HG03064 (cell line): ENCODE measurements at regions not wholly inside any gene's neighbourhood (a gene's known extent, or its start where the extent isn't known, plus 50 kb on each side); places are given as distances from the start of the nearest gene placed in this dataset.
"Not testable (repeated sequence)": the region's sequence is repeated elsewhere in the genome, so short reads cannot be mapped to it uniquely, and the experiment has no call there.

Source experiments
- ATAC-seq: cut with Tn5 transposase; IDR thresholded peaks from one replicate; pipeline ENCODE4 v1.9.1; 2021; ENCODE audit warnings: low read depth; ENCODE audit not compliant: unreplicated experiment

DNA sequence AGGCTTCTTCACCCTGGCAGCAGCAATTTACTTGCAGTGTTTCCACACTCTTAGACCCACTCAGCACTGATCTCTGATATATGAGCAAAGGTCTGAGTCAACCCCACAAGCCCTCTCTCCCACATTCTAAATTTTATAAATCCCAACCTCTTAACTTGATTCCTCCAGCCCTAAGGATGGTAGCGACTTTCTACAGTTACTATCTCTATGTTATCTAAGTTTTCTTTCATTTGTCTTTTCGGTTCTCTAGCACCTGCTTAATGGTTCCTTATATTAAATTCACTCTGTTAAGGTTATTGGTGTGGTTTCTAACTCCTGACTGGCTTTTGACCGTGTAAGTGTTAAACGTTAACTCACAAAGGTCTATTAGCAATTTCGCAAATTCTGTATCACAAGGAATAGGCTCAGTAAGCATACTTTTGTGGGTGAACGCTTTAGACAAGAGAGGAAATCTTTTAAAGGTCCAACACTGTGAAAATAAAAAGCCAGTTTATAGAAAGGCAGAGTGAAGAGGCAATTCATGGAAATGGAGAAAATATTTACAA, 99.3 kb downstream of the DLEU7 start:
- ATAC-seq: no peak

DNA sequence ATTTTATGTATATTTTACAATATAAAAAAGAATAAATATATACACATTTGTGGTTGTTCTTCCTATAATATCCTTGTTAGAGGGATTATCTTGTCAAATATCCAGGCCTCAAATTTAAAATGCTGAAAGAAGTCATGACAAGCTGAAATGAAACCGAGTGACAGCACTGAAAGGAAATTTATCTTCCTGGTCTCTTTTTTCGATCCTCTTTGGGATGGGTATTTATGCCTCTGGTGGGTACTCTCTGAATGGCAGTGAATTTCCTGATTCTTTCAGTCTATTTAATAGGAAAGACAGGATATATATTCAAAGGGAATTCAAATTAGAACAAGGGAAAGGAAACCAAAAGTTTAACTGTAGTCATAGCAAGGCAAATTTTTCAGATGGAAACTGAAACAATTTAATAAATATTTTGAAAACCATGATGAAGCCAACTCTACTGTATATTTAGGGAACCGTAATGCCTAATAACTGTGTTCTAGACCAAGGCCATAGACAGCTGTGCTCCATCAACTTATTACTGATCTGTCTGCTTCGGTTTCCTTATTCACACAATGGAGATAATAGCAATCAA, 97.9 kb downstream of the DLEU7 start:
- no peak for ATAC-seq

DNA sequence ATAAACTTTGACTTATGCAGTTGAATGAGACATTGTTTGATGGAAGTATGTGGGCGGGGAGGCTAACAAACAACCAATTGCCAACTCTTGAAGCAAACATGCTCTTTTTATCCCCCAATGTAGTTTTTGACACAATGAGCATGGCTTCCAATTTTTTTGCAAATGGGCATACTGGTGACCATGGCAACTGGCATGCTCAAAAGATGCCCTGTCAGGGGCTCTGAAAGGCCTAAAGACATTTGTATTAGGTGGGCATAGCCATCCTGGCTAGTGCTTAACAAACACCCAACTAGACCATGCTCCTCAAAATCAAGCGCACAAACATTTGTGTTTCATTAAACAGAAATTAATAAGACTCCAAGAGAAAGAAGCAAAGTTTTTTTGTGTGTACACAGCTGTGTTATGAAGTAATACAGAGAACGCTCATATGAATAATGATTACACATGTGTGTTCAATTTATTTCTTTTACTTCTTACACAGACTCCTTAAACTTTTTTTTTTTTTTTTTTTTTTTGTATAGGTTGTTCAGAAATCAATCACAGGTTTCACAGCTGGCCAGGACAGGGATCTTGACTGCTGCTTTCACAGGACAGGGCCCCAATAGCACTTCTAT, 95.6 kb downstream of the DLEU7 start:
- ATAC-seq: no peak

DNA sequence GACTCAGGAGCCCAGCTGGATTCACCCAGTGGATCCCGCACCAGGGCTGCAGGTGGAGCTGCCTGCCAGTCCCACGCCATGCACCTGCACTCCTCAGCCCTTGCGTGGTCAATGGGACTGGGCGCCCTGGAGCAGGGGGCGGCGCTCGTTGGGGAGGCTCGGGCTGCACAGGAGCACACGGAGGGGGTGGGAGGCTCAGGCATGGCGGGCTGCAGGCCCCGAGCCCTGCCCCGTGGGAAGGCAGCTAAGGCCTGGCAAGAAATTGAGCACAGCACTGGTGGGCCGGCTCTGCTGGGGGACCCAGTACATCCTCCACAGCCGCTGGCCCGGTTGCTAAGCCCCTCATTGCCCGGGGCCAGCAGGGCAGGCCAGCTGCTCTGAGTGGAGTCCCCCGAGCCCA, 90.3 kb downstream of the DLEU7 start:
- not testable (repeated sequence) for ATAC-seq

DNA sequence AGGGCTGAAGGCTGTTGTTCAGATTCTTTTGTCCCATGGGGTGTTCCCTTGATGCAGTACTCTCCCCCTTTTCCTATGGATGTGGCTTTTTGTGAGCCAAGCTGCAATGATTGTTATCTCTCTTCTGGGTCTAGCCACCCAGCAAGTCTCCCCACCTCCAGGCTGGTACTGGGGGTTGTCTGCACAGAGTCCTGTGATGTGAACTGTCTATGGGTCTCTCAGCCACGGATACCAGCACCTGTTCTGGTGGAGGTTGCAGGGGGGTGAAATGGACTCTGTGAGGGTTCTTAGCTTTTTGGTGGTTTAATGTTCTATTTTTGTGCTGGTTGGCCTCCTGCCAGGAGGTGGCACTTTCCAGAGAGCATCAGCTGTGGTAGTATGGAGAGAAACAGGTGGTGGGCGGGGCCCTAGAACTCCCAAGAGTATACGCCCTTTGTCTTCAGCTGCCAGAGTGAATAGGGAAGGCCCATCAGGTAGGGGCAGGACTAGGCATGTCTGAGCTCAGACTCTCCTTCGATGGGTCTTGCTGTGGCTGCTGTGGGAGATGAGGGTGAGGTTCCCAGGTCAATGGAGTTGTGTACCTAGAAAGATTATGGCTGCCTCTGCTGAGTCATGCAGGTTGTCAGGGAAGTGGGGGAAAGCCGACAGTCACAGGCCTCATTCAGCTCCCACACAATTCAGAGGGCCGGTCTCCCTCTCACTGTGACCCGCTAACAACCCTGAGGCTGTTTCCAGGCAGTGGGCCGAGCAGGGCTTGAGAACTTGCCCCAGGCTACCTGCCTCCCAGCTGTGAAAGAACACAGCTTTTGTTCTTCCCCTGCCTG, 87.4 kb downstream of the DLEU7 start:
- ATAC-seq: not testable (repeated sequence)

DNA sequence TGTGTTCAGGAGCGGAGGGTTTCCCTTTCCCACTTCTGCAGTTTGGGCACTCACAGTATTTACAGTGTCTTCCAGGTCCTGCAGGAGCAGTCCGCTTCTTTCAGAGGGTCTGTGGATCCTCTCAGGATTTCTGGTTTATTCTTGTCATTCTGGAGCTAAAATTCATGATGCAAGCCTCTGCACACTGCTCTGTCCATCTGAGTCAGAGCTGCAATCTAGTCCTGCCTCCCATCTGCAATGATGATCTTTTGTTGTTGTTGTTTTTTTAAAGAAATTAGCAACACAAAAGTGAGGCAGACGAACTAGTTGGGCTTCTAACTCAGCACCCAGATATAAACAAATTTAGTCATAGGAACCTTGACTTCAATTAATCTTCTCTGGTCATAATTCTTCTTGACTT, 86.5 kb downstream of the DLEU7 start:
- ATAC-seq: no peak

DNA sequence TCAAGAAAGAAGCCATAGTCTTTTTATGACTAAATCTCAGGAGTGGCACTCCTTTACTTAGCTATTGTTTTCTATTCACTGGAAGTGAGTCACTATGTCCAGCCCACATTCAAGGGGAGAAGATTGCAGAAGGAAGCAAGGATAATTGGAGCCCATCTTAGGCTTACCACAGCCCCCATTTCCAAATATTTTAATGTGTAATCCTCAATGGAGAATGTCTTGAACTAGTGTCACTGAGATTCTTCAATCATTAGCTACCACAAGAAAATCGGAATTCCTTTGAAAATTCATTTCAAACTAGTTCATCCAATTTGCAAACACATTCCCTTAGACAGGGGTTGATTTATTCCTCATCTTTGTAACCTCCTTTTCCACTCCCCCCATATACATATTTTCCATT, 84.7 kb downstream of the DLEU7 start:
- no peak for ATAC-seq

DNA sequence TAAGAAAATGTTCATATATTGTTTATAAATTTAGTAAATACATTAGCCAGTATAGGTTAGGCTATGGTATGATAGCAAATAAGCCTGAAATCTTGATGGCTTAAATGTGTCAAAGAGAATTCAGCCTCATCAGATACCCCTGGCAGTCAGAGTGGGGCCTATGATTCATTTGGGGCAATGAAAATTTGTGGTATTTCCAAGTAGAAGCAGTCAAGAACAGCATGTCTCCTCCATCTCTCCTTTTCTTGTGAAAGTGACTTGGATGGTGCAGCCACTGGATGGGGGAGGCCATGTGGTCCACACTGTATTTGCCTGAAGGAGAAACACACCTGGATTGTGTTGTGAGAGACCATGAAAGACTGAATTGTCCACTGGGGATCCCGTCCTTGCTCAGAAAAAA, 82.7 kb downstream of the DLEU7 start:
- ATAC-seq: no peak

DNA sequence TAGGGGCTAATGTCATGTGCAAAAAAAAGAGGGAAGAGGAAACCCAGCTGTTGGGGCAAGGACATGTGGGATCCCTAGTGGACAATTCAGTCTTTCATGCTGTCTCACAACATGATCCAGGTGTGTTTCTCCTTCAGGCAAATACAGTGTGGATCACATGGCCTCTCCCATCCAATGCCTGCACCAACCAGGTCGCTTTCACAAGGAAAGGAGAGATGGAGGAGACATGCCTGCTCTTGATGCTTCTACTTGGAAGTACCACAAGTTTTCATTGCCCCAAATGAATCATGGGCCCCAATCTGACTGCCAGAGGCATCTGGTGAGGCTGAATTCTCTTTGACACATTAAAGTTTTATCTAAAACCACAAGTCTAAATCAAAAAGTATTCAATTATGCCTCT, 82.1 kb downstream of the DLEU7 start:
- no peak for ATAC-seq

DNA sequence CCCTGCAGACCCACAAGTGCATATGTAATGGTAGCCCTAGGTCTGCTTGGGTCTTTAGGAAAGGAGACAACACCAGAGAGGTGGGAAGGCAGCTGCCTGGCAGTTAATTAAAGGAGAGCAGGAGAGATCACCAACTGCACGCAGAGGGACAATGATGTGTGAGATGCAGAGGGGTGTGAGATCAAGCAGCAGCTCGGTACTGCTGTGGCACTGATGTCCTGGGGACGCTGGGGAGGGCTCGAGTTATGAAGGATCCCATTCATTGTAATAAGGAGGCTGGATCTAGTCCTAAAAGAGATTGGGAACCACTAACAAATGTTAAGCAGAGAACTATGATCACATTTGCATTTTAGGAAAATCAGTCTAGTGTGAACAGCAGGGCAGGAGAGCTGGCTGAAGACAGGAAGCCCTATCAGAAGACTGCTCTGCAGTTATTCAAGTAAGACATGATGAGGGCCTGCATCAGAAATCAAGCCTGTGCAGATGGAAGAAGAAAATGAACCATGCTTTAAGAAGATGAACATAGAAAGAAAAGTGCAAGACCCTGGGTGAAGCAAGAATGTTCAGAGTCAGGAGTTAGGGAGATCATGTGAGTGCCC, 80.4 kb downstream of the DLEU7 start:
- ATAC-seq: no peak

DNA sequence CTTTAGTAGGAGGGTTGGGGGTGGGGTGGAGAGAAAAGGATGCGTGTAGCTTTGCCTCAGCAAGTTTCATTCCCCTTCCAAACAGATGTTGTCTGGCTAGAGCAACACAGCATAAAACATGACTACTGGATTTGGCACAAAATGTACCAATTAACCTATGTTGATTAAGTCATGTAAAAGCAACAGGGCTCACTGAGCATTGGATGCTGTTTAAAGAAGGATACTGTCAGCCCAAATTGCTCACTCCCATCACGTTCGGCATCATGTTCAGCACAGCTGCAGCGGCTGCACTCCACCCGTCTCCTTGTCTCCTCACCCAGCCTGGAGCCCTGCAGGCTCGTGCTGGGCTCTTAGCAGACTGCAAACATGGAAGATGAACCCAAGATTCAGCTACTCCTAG, 77.5 kb downstream of the DLEU7 start:
- ATAC-seq: no peak

DNA sequence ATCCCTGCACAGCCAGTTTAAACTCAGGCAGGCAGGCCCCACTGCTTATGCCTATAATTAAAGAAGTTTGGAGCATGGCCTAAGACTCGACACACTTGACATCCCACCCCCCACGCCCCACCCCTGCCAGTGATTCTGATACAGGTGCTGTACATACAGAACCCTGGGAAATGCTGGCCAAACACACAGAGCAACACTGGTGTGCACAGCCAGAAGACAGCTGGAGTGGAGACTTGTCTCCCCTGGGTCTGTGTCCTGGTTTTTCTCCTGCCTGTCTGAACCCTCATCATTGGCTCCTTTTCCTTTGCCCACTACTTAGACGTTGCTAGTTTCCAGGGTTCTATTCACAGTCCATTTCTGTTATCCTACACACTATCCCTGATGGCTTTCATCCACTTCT, 76.8 kb downstream of the DLEU7 start:
- no peak for ATAC-seq

DNA sequence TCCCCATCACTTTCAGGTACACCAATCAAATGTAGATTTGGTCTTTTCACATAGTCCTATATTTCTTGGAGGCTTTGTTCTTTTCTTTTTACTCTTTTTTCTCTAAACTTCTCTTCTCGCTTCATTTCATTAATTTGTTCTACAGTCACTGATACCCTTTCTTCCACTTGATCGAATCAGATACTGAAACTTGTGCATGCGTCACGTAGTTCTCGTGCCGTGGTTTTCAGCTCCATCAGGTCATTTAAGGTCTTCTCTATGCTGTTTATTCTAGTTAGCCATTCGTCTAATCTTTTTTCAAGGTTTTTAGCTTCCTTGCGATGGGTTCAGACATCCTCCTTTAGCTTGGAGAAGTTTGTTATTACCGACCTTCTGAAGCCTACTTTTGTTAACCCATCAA, 70.6 kb downstream of the DLEU7 start:
- ATAC-seq: not testable (repeated sequence)
